ENCODE measurements at regions not wholly inside any gene's neighbourhood (a gene's known extent, or its start where the extent isn't known, plus 50 kb on each side); places are given as distances from the start of the nearest gene placed in this dataset.

DNA sequence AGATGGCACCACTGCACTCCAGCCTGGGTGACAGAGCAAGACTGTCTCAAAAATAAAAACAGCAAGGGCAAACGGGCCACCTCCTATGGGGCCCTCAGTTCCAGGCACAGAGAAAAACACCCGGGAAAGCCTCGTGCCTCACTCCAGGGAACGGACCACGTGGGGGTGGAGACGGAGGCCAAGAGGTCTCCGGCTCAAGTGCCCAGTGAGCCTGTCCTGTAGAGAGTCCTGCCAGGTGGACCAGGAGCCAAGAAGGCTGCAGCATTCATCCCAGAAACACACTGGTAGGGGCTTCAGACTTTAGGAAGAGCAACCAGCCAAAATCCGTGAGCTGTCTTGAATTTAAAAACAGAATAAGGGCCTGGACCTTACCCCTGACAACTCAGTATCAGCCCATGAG is 63.8 kb downstream of the C5orf15 start:
- TF ChIP-seq CTCF (conservative IDR thresholded peaks at IDR 0.05; ENCODE audit: low read depth, low read length) (no peak), EZH2 (IDR thresholded peaks at IDR 0.05; ENCODE audit: borderline replicate concordance, low read depth, low read length, poor library complexity, severe bottlenecking) (no peak)
